CD4-positive, alpha-beta T cell treated with Interleukin-1 beta for 1 hour (primary cell): ENCODE measurements at regions not wholly inside any gene's neighbourhood (a gene's known extent, or its start where the extent isn't known, plus 50 kb on each side); places are given as distances from the start of the nearest gene placed in this dataset.
"Not testable (repeated sequence)": the region's sequence is repeated elsewhere in the genome, so short reads cannot be mapped to it uniquely, and the experiment has no call there.

Experiments
- DNase-seq, 2 donors: peaks; one replicate each; pipeline ENCODE4 v3.0.0-alpha.2; 2020 to 2022

GRCh38 chr5:125912028-125912427 is 511.2 kb upstream of the GRAMD2B start:
- DNase-seq, result no peak

- no peak for DNase-seq
Observed at GRCh38 chr5:125913200-125913599, 510.0 kb upstream of the GRAMD2B start.

- no peak for DNase-seq
Observed at GRCh38 chr5:125914471-125914870, 508.7 kb upstream of the GRAMD2B start.

GRCh38 chr5:125923958-125924357 is 499.3 kb upstream of the GRAMD2B start:
- not testable (repeated sequence) for DNase-seq

- DNase-seq, result no peak
Observed at GRCh38 chr5:125926172-125926571, 497.0 kb upstream of the GRAMD2B start.

- no peak for DNase-seq
Observed at GRCh38 chr5:125928663-125929062, 494.5 kb upstream of the GRAMD2B start.

GRCh38 chr5:125950012-125950615 is 473.1 kb upstream of the GRAMD2B start:
- DNase-seq, result no peak

- DNase-seq, result no peak
Observed at GRCh38 chr5:125961150-125961549, 462.1 kb upstream of the GRAMD2B start.

GRCh38 chr5:125965577-125965976 is 457.6 kb upstream of the GRAMD2B start:
- no peak for DNase-seq

- DNase-seq, result no peak
Observed at GRCh38 chr5:125967576-125967975, 455.6 kb upstream of the GRAMD2B start.

GRCh38 chr5:125969011-125969813 is 454.0 kb upstream of the GRAMD2B start:
- no peak for DNase-seq

GRCh38 chr5:125969814-125970171 is 453.4 kb upstream of the GRAMD2B start:
- DNase-seq, result no peak

GRCh38 chr5:125970631-125971307 is 452.4 kb upstream of the GRAMD2B start:
- no peak for DNase-seq

GRCh38 chr5:125972706-125973105 is 450.5 kb upstream of the GRAMD2B start:
- no peak for DNase-seq

GRCh38 chr5:125974679-125975078 is 448.5 kb upstream of the GRAMD2B start:
- no peak for DNase-seq

GRCh38 chr5:125976421-125977000 is 446.7 kb upstream of the GRAMD2B start:
- DNase-seq, result no peak

- DNase-seq, result no peak
Observed at GRCh38 chr5:125978015-125978414, 445.2 kb upstream of the GRAMD2B start.

- DNase-seq, result no peak
Observed at GRCh38 chr5:125979636-125980035, 443.6 kb upstream of the GRAMD2B start.

- DNase-seq, result no peak
Observed at GRCh38 chr5:125981016-125981415, 442.2 kb upstream of the GRAMD2B start.

- no peak for DNase-seq
Observed at GRCh38 chr5:125987677-125988255, 435.4 kb upstream of the GRAMD2B start.

- no peak for DNase-seq
Observed at GRCh38 chr5:125992050-125992449, 431.2 kb upstream of the GRAMD2B start.

GRCh38 chr5:125999271-126000030 is 423.8 kb upstream of the GRAMD2B start:
- not testable (repeated sequence) for DNase-seq

- no peak for DNase-seq
Observed at GRCh38 chr5:126000507-126000906, 422.7 kb upstream of the GRAMD2B start.
